Adrenal gland (tissue), 5 donors: ENCODE measurements at regions not wholly inside any gene's neighbourhood (a gene's known extent, or its start where the extent isn't known, plus 50 kb on each side); places are given as distances from the start of the nearest gene placed in this dataset.

ENCODE experiments used
- POLR2A ChIP-seq, 2 donors: fragments of 450-650 bp; IDR thresholded peaks; one replicate each; pipeline ENCODE4 v1.6.1; 2017; ENCODE audit warnings: antibody characterized with exemption in 2 of 2, mild to moderate bottlenecking in 2 of 2, moderate library complexity in 1 of 2
- TF ChIP-seq, protein P1 (sequence below), 6 experiments: fragments of 450-650 bp in 4 of 6; fragments of 200-600 bp in 2 of 6; sonication (generic) in 1 of 6; IDR thresholded peaks; 1 replicate in 5 of 6; 2 replicates in 1 of 6; pipeline versions ENCODE4 v1.5.1 to v1.8.0; 2016 to 2021; ENCODE audit warnings: antibody characterized with exemption in 6 of 6, mild to moderate bottlenecking in 2 of 6, moderate library complexity in 1 of 6
- donor health status: DM: no; HTN: no; CAD: no.

- TF ChIP-seq POLR2A (IDR thresholded peaks at IDR 0.05), result no peak
- TF ChIP-seq, protein P1, sequence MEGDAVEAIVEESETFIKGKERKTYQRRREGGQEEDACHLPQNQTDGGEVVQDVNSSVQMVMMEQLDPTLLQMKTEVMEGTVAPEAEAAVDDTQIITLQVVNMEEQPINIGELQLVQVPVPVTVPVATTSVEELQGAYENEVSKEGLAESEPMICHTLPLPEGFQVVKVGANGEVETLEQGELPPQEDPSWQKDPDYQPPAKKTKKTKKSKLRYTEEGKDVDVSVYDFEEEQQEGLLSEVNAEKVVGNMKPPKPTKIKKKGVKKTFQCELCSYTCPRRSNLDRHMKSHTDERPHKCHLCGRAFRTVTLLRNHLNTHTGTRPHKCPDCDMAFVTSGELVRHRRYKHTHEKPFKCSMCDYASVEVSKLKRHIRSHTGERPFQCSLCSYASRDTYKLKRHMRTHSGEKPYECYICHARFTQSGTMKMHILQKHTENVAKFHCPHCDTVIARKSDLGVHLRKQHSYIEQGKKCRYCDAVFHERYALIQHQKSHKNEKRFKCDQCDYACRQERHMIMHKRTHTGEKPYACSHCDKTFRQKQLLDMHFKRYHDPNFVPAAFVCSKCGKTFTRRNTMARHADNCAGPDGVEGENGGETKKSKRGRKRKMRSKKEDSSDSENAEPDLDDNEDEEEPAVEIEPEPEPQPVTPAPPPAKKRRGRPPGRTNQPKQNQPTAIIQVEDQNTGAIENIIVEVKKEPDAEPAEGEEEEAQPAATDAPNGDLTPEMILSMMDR (IDR thresholded peaks at IDR 0.05), result no peak
These were observed 819.3 kb downstream of the KCNJ2 start for GRCh38 chr17:70988622-70989021.
